Prostate gland (tissue), 2 donors: ENCODE measurements at regions not wholly inside any gene's neighbourhood (a gene's known extent, or its start where the extent isn't known, plus 50 kb on each side); places are given as distances from the start of the nearest gene placed in this dataset.

Experiments
- POLR2A ChIP-seq: fragments of 450-650 bp; IDR thresholded peaks from one replicate; pipeline ENCODE4 v1.6.1; 2016; ENCODE audit warnings: antibody characterized with exemption, mild to moderate bottlenecking
- POLR2AphosphoS5 ChIP-seq: sonication (generic); formaldehyde crosslinking; IDR thresholded peaks from one replicate; pipeline ENCODE4 v1.6.1; 2017; ENCODE audit warnings: antibody characterized with exemption
- TF ChIP-seq, protein P1 (sequence below), 4 experiments: fragments of 200-600 bp in 2 of 4; fragments of 450-650 bp in 2 of 4; sonication (generic) in 2 of 4; IDR thresholded peaks; 1 replicate in 3 of 4; 2 replicates in 1 of 4; pipeline ENCODE4 v1.5.1; 2016 to 2019; ENCODE audit warnings: antibody characterized with exemption in 4 of 4, mild to moderate bottlenecking in 2 of 4, moderate library complexity in 2 of 4

- TF ChIP-seq, protein P1, sequence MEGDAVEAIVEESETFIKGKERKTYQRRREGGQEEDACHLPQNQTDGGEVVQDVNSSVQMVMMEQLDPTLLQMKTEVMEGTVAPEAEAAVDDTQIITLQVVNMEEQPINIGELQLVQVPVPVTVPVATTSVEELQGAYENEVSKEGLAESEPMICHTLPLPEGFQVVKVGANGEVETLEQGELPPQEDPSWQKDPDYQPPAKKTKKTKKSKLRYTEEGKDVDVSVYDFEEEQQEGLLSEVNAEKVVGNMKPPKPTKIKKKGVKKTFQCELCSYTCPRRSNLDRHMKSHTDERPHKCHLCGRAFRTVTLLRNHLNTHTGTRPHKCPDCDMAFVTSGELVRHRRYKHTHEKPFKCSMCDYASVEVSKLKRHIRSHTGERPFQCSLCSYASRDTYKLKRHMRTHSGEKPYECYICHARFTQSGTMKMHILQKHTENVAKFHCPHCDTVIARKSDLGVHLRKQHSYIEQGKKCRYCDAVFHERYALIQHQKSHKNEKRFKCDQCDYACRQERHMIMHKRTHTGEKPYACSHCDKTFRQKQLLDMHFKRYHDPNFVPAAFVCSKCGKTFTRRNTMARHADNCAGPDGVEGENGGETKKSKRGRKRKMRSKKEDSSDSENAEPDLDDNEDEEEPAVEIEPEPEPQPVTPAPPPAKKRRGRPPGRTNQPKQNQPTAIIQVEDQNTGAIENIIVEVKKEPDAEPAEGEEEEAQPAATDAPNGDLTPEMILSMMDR (IDR thresholded peaks at IDR 0.05) = no peak
- no peak for TF ChIP-seq POLR2A
- TF ChIP-seq POLR2AphosphoS5 = no peak
These were observed 88.2 kb upstream of the ZNF618 start for GRCh38 chr9:113787871-113788270.
